Hepatocyte (in vitro differentiated cells): ENCODE measurements at regions not wholly inside any gene's neighbourhood (a gene's known extent, or its start where the extent isn't known, plus 50 kb on each side); places are given as distances from the start of the nearest gene placed in this dataset.
"Not testable (repeated sequence)": the region's sequence is repeated elsewhere in the genome, so short reads cannot be mapped to it uniquely, and the experiment has no call there.

ENCODE experiments used
- DNase-seq: peaks from one replicate; pipeline ENCODE4 v3.0.0-alpha.2; 2016; ENCODE audit warnings: low spot score
- H2AFZ ChIP-seq: fragments of 200-600 bp; sonication (generic); 2 replicates; pipeline ENCODE4 v1.6.0; 2016; ENCODE audit warnings: antibody characterized with exemption, mild to moderate bottlenecking
- H3K27ac ChIP-seq: fragments of 200-600 bp; sonication (generic); 2 replicates; pipeline ENCODE4 v1.5.1; 2016; ENCODE audit warnings: mild to moderate bottlenecking
- H3K27me3 ChIP-seq: fragments of 200-600 bp; sonication (generic); 2 replicates; pipeline ENCODE4 v1.6.1; 2016
- H3K36me3 ChIP-seq: fragments of 200-600 bp; sonication (generic); replicated peaks from 2 replicates; pipeline ENCODE4 v1.5.1; 2016; ENCODE audit warnings: low read depth; ENCODE audit not compliant: insufficient read depth
- H3K4me1 ChIP-seq: fragments of 200-600 bp; sonication (generic); 2 replicates; pipeline ENCODE4 v1.5.1; 2016; ENCODE audit warnings: mild to moderate bottlenecking, moderate library complexity; ENCODE audit not compliant: insufficient read depth
- H3K4me2 ChIP-seq: fragments of 200-600 bp; sonication (generic); 2 replicates; pipeline ENCODE4 v1.6.0; 2016
- H3K4me3 ChIP-seq: fragments of 200-600 bp; sonication (generic); 2 replicates; pipeline ENCODE4 v1.5.1; 2016; ENCODE audit warnings: mild to moderate bottlenecking
- H3K79me2 ChIP-seq: fragments of 200-600 bp; sonication (generic); 2 replicates; pipeline ENCODE4 v1.6.0; 2017; ENCODE audit warnings: mild to moderate bottlenecking
- H3K9me2 ChIP-seq: fragments of 200-600 bp; sonication (generic); replicated peaks from 2 replicates; pipeline ENCODE4 v1.6.0; 2017; ENCODE audit warnings: mild to moderate bottlenecking; ENCODE audit not compliant: insufficient read depth
- H3K9me3 ChIP-seq: fragments of 200-600 bp; sonication (generic); 2 replicates; pipeline ENCODE4 v1.5.1; 2016; ENCODE audit warnings: low read depth, mild to moderate bottlenecking
- H4K20me1 ChIP-seq: fragments of 200-600 bp; sonication (generic); 2 replicates; pipeline ENCODE4 v1.6.0; 2016; ENCODE audit warnings: mild to moderate bottlenecking; ENCODE audit not compliant: insufficient read depth, poor library complexity, severe bottlenecking
- CTCF ChIP-seq: fragments of 200-600 bp; sonication (generic); IDR thresholded peaks from 2 replicates; pipeline ENCODE4 v1.5.1; 2016; ENCODE audit warnings: antibody characterized with exemption, mild to moderate bottlenecking; ENCODE audit not compliant: poor library complexity
- EZH2 ChIP-seq: fragments of 200-600 bp; sonication (generic); IDR thresholded peaks from 2 replicates; pipeline ENCODE4 v1.6.1; 2016; ENCODE audit warnings: antibody characterized with exemption, mild to moderate bottlenecking, borderline replicate concordance
- EZH2phosphoT487 ChIP-seq: fragments of 200-600 bp; sonication (generic); IDR thresholded peaks from one replicate; pipeline ENCODE4 v1.6.1; 2018; ENCODE audit warnings: antibody characterized with exemption, mild to moderate bottlenecking, low read depth, moderate library complexity; ENCODE audit not compliant: unreplicated experiment, severe bottlenecking
- WGBS: methylation state at CpG from one replicate; pipeline ENCODE4 v1.1.6; 2016; ENCODE audit warnings: low lambda C conversion rate; ENCODE audit errors: missing lambda C conversion rate; 5-methylcytosine and 5-hydroxymethylcytosine counted together

- no peak for DNase-seq
- H3K27ac ChIP-seq, result no peak overlapping the region
- H3K79me2 ChIP-seq, result no peaks in the 10 kb centered on the region
- H3K9me3 ChIP-seq, result no peaks in the 10 kb centered on the region
- no peak overlapping the region for H3K4me2 ChIP-seq
- H3K4me3 ChIP-seq, result no peak overlapping the region
- no peaks in the 10 kb centered on the region for H4K20me1 ChIP-seq
- H3K27me3 ChIP-seq, result no peaks in the 10 kb centered on the region
- no peak overlapping the region for H2AFZ ChIP-seq
- no peaks in the 10 kb centered on the region for H3K9me2 ChIP-seq
- WGBS, result 96% methylated on average over 8 of the region's 8 CpGs
- TF ChIP-seq EZH2phosphoT487, result no peak
- TF ChIP-seq CTCF, result no peak
- no peak for TF ChIP-seq EZH2
- no peaks in the 10 kb centered on the region for H3K4me1 ChIP-seq
- H3K36me3 ChIP-seq, result no peaks in the 10 kb centered on the region
These were observed 71.3 kb upstream of the MED14 start for GRCh38 chrX:40806513-40807220.

- no peak for DNase-seq
- Histone ChIP-seq H3K9me2 (no peaks in the 10 kb centered on the region), H2AFZ (no peak overlapping the region), H3K79me2 (no peaks in the 10 kb centered on the region), H3K4me1 (no peaks in the 10 kb centered on the region), H3K27ac (no peak overlapping the region), H3K4me2 (no peak overlapping the region), H3K27me3 (no peaks in the 10 kb centered on the region), H3K9me3 (no peaks in the 10 kb centered on the region), H3K4me3 (no peak overlapping the region), H4K20me1 (no peaks in the 10 kb centered on the region), H3K36me3 (no peaks in the 10 kb centered on the region)
- WGBS, result 69% methylated on average over 4 of the region's 4 CpGs
- TF ChIP-seq EZH2phosphoT487, result no peak
- TF ChIP-seq EZH2, result no peak
- TF ChIP-seq CTCF, result no peak
These were observed 72.0 kb upstream of the MED14 start for GRCh38 chrX:40807384-40807783.

- Histone ChIP-seq H3K27me3 (no peaks in the 10 kb centered on the region), H3K4me1 (no peaks in the 10 kb centered on the region), H2AFZ (no peak overlapping the region), H3K4me2 (no peak overlapping the region), H3K27ac (no peak overlapping the region), H3K79me2 (no peaks in the 10 kb centered on the region), H3K36me3 (no peaks in the 10 kb centered on the region), H3K9me2 (no peaks in the 10 kb centered on the region), H4K20me1 (no peaks in the 10 kb centered on the region), H3K4me3 (no peak overlapping the region), H3K9me3 (no peaks in the 10 kb centered on the region)
- no peak for TF ChIP-seq EZH2
- no peak for TF ChIP-seq CTCF
- no peak for TF ChIP-seq EZH2phosphoT487
- no peak for DNase-seq
- 78% methylated on average over 2 of the region's 2 CpGs for WGBS
These were observed 72.9 kb upstream of the MED14 start for GRCh38 chrX:40808203-40808602.

- Histone ChIP-seq H3K27me3 (no peaks in the 10 kb centered on the region), H3K27ac (no peak overlapping the region), H3K4me3 (no peak overlapping the region), H3K79me2 (no peaks in the 10 kb centered on the region), H3K9me3 (no peaks in the 10 kb centered on the region), H2AFZ (no peak overlapping the region), H3K36me3 (no peaks in the 10 kb centered on the region), H3K4me2 (no peak overlapping the region), H3K9me2 (no peaks in the 10 kb centered on the region), H3K4me1 (no peaks in the 10 kb centered on the region), H4K20me1 (no peaks in the 10 kb centered on the region)
- no peak for DNase-seq
- TF ChIP-seq CTCF (no peak), EZH2 (no peak), EZH2phosphoT487 (no peak)
These were observed 73.9 kb upstream of the MED14 start for GRCh38 chrX:40809210-40809609.

GRCh38 chrX:40815045-40815444 lies 79.7 kb upstream of the MED14 start:
- H4K20me1 ChIP-seq, DNase-seq, H3K36me3 ChIP-seq, H3K27ac ChIP-seq, H3K9me3 ChIP-seq, H2AFZ ChIP-seq, H3K4me2 ChIP-seq, H3K4me1 ChIP-seq, H3K79me2 ChIP-seq, H3K27me3 ChIP-seq, H3K4me3 ChIP-seq, H3K9me2 ChIP-seq: not testable (repeated sequence)
